ENCODE measurements at regions not wholly inside any gene's neighbourhood (a gene's known extent, or its start where the extent isn't known, plus 50 kb on each side); places are given as distances from the start of the nearest gene placed in this dataset.

DNA sequence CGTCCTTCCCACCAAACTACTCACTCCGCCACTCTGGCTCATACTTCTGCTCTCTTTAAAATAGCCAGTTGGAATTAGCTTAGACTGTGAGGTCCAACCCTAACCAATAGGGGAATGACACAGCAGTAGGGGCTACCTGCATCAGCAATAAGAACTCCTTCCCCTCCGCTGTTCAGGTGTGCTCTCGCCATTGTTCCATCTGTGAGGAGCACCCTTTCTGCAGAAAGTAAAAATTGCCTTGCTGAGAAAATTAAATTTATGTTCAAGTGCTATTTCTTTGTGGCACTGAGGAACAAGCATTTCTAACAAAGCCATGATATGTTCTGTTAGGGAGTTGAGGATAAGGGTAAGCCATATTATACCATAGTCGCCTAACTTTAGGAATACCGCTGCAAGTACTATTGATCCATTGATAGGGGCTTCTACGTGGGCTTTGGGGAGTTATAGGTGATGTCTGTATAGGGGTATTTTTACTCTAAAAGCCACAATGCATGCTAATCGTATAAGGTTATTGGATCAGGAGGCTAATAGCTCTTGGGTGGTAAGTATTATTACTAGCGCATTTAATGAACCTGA lies 1269.5 kb downstream of the TYW1 start:
- no peak for DNase-seq

DNA sequence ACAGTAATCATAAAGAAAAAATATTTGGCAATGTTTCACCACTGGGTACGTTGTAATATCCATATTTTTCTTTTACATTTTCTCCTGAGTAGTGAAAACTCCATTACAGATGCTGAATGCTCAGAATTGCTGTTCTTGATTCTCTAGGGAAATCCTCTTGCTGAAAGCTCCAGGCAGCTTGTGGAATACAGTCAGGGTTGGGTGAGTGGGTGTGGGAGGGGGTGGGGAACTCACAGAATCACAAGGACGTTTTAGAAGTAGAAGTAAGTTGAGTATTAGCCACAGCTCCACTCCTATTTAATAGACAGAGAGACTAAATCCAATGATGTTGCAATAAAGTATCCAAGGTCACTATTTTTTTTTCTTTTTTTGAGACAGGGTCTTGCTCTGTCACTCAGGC lies 1270.9 kb downstream of the TYW1 start:
- no peak for DNase-seq

DNA sequence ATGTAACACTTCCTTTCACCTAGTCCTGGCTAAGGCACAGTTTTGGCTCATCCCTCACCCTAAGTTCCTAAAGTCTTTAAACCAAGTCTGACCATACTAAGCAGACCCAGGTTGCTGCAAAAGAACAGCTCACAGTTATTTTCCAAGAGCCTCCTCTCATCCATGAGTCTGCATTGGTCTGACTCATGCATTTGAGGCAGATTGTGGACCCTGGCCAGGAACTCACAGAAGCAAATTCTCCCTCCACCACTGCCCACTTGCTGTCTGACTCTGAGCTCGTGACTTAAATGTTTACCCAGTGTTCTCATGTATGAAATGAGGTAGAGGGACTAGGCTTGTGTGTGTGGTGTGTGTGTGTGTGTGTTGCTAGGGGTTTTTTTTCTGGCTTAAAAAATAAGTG lies 1272.8 kb downstream of the TYW1 start:
- peak; percentile 67 for DNase-seq

DNA sequence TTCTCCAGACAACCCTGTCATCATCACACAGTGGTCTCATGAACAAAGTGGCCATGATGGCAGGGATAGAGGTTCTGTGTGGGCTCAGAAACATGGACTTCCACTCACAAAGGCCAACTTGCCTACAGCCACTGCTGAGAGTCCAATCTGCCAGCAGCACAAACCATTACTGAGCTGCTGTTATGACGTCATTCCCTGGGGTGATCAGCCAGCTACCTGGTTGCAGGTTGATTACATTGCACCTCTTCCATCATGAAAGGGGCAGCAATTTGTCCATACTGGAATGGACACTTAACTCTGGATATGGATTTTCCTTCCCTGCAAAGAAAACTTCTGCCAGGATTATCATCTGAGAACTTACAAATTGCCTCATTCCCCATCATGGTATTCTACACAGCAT lies 1275.9 kb downstream of the TYW1 start:
- DNase-seq: no peak

DNA sequence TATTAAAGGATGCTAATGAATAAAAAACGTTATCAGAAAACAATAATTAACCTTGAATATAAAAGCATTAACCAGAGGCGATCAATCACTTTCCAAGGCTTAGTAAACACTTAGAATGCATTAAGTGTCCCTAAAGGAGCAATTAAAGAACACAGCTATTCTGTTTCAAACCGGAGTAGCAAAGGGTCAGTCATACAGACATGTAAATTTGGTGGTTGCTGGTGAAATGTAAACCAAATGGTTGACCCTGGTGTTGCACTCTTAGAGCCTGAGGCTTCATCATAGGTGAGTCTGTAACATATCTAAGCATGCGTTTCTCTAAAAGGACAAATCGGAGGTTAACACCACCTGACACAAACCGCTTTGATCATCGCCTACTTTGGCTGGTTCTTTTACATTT lies 1280.1 kb downstream of the TYW1 start:
- no peak for DNase-seq

DNA sequence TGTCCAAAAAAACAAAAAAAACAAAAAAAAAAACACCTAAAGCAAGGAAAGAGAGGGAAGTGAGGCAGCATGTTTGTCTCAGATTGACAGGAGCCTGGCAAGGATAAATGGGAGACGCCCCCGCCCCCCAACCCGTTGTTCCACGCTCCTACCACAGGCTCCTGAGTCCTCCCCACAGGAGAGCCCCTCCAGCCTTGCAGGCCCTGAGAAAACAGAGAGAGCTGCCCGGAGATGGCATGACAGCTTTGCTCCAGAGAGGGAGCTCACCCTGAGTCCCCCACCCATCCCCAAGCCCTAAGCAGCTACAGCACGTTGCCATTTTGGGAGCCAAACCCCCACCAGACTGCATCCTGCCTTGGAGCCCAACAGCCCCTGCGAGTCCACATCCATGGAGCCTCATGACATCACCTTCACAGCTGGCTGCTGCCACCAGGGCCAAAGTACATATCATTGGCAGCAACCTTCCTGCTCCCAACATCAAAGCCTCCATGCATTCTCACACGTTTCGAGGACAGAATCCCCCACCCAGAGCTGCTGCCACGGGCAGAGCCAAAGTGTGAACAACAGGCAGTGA lies 1283.3 kb downstream of the TYW1 start:
- no peak for DNase-seq

DNA sequence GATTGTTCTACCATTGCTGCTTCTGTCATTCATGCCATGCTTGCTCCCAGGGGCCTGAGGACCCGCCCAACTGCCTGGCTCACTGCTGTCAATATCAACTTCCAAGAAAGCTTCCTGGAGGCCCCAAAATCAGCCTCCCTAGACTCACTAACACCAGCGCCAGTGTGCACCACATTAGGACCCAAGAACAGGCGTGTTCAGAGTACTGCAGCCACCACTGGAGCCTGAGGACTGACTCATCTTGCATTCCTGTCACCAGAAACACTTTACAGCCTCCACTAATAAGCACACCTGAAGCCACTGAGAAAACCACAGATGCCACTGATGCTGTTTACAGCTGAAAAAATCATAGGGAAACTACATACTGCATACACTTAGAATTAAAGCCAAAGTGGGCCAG lies 1284.3 kb downstream of the TYW1 start:
- DNase-seq: no peak

DNA sequence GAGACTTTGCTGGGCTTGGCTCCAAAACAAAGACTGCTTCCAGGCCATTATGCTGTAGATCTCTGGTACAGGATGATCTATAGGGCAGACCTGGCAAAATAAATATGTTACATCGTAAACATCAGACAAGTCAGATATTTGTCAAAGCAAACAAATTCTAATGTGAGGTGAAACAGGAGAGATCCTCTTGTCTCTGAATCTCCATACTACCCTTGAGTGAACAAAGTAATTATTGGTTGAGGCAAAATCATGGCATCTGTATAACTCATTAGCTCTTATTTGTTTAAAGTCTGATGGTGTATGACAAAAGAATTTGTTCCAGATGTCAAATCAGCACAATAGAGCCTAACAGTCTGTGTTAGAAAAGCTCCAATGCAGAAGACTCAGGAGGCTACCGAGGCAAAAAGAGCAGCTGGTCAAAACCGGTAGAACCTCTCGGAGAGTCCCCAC lies 1291.5 kb downstream of the TYW1 start:
- no peak for DNase-seq

DNA sequence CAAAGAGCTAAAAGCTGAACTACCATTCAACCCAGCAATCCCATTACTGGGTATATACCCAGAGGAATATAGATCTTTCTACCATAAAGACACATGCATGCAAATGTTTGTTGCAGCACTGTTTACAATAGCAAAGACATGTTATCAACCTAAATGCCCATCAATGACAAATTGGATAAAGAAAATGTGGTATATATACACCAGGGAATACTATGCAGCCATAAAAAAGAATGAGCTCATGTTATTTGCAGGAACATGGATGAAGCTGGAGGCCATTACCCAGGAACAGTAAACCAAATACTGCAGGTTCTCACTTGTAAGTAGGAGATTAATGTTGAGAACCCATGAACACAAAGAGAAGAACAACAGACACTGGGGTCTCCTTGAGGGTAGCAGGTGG lies 1295.1 kb downstream of the TYW1 start:
- no peak for DNase-seq

DNA sequence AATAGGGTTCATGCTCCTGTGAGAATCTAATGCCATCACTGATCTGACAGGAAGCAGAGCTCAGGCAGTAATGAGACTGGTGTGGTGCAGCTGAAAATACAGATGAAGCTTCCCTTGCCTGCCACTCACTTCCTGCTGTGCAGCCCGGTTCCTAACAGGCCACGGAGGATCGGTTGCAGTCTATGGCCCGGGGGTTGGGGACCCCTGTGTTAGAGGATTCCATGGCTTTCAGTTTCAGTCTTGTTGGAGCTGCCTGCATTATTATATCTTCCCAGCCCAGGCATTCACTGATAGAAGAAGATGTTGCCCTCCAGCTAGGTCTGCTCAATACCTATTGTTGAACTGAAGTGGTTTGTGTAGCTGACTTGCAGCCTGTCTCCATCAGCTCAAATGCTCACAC lies 1298.8 kb downstream of the TYW1 start:
- DNase-seq: no peak

DNA sequence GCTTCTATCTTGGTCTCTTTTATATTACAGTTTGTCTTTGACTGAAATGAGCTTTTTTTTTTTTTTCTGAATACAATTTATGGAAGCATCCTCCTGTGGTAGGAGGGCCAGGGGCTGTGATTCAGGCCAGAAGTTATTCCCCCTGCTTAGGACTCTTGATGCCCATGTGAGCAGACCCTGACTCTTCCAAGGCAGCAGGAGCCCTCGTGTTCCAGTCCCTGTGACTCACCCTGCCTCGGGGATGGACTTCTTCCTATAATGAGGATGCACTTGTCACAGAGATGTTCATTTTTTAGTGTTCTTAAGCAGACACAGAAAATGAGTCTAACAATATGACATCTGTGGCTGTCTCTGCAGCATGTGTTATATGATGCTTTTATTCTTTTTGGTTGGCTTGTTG lies 1293.7 kb upstream of the AUTS2 start:
- no peak for DNase-seq

DNA sequence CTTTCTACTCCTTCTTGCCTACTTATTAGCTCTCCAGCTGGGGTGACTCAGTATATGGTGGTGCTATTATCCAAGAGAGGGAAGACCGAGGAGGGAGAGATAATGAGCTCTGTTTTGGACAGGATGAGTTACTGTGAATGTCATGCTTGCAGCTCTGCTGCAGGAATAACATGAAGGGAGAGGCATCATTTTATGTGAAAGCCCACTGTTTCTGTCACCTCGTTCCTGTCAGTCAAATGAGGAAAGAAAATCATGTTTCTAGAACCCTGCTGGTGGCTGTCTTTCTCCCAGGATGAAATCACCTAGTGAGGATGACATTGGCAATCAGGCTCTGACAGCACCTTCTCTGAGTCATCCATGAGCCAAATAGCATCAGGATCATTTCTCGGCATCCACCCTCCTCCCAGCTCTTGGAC lies 1291.6 kb upstream of the AUTS2 start:
- DNase-seq: no peak

DNA sequence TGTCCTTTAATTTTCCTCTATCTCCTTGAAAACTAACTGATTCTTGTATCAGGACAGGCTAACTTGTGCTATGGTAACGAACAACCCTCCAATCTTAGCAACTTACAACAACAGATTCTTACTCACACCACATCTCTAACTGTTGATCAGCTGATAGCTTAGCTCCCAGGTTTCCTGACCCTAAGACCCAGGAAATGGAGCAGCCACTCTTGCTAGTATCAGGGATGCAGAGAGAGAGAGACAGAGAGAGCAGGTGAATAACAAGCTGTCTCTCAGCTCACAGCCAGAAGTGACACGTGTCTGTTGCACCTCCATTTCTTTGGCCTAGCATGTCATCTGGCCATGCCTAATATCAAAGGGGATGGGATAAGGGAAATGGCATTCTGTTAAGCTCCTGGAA lies 1289.0 kb upstream of the AUTS2 start:
- DNase-seq: no peak

DNA sequence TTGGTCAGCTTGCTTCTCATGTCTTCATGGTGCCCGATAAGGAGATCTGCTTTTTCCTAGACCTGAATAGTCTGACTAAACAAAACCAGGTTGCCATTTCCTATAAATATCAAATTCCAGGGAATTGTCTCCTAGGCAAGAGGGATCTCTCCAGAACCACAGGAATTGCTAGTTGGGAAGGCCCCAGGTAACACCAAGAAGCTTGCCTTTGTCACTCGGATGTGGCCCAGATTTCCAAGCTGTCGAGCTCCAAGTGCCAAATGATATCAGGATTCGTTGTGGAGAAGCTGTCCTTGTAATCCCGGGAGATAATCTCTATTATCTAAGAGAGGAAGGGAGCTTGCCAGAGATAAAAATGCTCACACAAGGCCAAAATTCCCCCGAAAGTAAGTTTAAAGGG lies 1288.5 kb upstream of the AUTS2 start:
- no peak for DNase-seq

DNA sequence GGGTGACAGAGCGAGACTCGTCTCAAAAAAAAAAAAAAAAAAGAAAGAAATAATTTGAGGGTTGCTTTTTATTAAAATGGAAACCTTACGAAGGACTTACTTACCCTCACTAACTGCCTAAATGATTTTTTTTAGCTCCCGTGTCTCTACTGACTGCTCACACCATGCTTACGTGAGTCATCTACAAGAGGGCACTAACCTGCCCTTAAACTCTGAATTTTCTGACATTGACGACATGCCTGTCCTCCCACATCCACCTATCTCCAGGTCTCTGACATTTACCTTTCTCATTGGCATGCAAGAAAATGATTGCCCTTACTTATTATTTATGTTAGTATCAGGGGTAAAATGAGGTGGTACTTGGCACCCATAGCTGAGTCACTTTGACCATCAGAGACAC lies 1286.3 kb upstream of the AUTS2 start:
- no peak for DNase-seq

DNA sequence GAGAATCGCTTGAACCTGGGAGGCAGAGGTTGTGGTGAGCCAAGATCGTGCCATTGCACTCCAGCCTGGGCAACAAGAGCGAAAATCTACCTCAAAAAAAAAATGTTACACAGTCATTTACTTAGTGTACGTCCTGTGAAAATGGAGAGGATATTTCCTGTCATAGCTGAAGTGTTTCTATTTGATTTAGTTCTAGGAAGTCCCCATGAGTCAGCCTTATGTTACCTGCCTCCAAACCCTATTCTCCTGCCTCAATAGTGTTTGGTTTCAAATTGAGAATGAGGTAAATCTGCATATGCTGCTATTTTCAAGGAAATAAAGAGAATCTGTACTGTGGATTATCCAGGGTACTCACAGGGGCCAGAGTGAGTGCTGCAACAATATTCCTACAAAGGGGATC lies 1284.5 kb upstream of the AUTS2 start:
- DNase-seq: no peak

DNA sequence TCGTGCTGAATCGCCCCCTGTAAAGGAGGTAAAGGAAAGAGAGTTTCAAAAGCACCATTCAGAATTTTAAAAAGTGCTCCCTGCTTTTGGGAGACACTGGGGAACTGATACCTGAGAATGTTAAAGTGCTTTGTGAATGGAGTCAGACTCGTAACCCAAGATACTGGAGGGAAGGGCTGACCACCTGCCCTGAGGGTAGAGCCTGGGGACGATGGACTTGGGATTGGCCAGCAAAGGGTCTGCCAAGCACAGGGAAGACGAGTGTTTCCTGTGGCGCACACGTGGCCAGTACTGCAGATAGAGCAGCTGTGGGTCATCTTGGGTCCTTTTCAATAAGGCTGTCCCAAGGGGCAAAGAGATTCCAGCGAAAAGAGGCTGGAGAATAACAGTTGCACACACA lies 1284.1 kb upstream of the AUTS2 start:
- no peak for DNase-seq

DNA sequence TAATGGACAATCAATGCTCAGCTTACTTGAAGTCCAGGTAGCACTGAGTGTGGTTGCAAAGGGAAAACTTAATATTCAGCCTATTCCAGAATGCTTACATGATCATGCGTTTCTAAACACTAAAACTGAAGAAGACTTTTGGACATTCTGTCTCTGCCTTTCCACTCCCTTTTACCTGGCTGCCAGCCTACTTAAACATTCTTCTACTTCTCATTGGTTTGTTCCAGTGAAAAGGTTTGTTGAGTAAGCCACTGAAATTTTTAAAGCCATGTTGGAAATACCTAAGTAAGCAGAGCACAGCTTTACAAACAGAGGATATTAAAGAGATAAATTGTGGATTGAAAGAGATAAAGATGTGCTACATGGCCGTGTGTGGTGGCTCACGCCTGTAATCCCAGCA lies 1280.8 kb upstream of the AUTS2 start:
- DNase-seq: no peak

DNA sequence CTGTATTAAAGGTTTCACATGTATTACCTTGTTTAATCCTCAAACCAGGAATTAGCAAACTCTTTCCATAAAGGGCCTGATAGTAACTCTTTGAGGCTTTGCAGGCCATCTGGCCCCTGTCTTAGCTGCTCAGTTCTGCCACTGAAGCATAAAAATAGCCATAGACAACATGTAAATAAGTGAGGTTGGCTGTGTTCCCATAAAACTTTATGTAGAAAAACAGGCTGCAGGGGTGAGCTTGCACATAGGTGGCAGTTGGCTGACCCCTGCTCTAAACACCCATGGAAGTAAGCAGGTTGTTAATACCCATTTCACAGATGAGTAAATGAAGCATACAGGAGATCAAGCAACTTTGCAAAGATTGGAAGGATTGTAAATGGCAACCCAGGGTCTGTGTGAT lies 1279.2 kb upstream of the AUTS2 start:
- no peak for DNase-seq

DNA sequence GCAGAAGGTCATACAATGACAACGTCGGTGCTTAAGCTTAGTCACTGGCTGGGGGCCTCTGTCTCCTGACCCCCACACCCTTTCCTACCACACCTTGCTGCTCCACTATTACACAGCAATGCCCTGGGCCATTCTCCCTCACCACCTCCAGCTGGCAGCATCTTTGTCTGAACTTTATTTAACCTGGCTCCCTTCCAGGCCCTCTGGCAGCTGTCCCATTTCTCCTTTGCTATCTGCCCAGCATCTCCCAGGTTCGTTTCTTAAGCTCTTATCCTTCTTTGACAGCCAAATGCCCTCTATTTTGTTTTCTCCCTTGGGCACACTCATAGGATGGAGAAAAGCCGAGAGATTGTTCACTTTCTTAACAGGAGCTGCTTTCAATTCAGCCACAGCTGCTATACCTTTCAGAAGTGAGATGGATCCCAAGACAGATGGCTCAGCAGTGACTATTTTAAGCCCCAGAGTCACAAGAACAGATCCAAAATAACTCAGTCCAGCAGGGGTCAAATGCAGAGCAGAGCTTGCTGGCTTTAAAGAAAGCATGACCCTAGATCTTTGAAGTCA lies 1277.1 kb upstream of the AUTS2 start:
- no peak for DNase-seq

DNA sequence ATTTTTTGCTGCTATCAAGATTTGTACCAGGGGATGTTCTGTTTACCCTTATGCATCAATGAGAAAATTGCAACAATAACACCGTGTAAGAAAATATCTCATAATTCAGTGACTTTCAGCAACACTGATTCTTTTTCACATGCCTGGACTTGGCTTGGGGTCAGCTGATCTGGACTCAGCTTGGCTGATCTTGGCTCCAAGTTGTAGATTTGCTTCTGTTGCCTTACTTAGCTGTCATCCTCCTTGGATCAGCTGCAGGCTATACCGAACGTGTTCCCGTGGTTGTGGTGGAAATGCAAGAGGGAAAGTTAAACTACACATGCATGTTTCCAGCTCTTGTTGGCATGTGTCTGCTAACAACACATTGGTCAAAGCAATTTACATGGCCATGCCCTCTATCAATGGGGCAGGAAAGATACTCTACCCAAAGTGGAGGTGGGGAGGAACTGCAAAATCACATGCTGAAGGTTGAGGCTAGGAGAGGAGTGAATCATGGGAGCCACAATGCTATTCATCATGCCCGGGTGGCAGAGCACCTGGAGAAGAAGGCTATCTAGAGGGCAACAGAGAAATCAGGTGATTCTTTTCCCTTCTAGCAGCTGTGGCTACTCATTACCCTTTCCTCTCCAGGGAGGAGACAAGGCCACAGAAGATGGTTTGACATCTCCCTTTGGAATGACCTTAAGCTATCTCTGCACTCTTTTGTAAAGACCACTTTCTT lies 1276.3 kb upstream of the AUTS2 start:
- DNase-seq: no peak

DNA sequence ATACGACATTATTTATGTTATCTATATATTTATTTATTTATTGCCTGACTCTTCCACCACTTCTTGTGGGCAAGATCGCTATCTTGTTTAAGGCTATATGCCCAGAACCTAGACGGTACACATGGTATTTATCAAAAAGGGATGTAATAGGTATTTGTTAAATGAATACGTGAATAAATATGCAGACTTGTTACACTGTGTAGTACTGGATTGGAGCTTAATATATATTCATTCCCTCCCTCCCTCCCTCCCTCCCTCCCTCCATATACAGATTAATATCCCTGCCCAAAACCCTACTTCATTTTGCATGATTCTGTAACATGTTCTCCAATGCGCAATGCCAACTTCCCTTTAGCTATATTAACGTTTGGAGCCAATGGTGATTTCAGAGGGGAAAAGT lies 1273.7 kb upstream of the AUTS2 start:
- no peak for DNase-seq

DNA sequence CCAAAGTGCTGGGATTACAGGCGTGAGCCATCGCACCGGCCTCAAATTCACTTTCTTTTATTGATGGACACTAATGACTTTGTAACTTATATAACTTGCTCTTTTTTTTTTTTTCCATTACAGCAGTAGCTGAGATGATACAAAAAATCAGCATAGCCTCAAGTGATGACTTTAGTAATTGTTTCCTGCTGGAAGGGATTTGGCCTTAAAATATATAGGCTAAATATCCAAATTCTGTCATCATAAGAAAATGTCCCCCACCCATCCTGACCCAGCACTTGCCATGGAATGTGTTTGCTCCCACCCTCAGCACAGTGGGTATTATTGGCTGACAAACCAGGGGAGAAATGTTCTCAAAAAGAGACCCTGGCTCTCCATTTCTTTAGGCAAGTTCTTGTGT lies 1264.1 kb upstream of the AUTS2 start:
- no peak for DNase-seq

DNA sequence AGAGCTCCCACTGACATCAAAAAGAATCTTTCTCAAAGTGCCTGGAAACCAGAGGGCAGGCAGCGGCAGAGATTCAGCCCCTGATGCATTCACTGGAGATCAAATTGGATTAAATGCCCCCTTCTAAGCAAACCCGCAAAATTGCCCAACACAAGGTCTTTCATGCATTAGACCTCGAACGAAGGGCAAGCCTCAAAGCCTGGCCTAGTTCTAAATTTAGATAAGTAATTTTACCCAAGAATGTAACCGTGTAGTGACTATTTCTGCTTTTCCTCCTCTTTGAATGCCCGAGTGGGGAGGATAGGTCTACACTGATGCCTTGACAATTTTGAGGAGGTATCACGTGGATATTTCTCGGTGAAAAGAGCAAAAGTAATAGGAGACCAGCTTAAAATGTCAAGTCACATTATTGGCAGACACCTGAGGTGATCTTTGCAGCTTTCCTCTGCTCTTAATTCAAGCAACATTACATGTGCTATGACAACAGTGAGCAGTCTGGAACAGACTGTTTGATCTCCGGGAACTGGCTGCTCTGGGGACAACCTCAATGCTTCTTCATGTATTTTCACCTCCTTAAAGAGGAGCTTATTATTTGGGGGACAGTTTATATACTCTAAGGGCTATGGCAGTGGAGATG lies 1263.5 kb upstream of the AUTS2 start:
- DNase-seq: no peak
